HG03060 (cell line): ENCODE measurements at regions not wholly inside any gene's neighbourhood (a gene's known extent, or its start where the extent isn't known, plus 50 kb on each side); places are given as distances from the start of the nearest gene placed in this dataset.

Source experiments
- ATAC-seq: cut with Tn5 transposase; IDR thresholded peaks from one replicate; pipeline ENCODE4 v1.9.1; 2021; ENCODE audit warnings: low read depth, moderate number of reproducible peaks; ENCODE audit not compliant: unreplicated experiment

- no peak for ATAC-seq
Observed at GRCh38 chr2:16323551-16324543, 341.8 kb downstream of the CYRIA start.

GRCh38 chr2:16323126-16323520, 342.5 kb downstream of the CYRIA start:
- ATAC-seq: no peak

GRCh38 chr2:16322308-16323125, 343.1 kb downstream of the CYRIA start:
- no peak for ATAC-seq

- ATAC-seq: no peak
Observed at GRCh38 chr2:16321872-16322271, 343.8 kb downstream of the CYRIA start.

- no peak for ATAC-seq
Observed at GRCh38 chr2:16321256-16321655, 344.4 kb downstream of the CYRIA start.

- no peak for ATAC-seq
Observed at GRCh38 chr2:16320716-16321115, 344.9 kb downstream of the CYRIA start.

- ATAC-seq: no peak
Observed at GRCh38 chr2:16319551-16320121, 346.0 kb downstream of the CYRIA start.

GRCh38 chr2:16318474-16319195, 347.0 kb downstream of the CYRIA start:
- ATAC-seq: no peak

GRCh38 chr2:16318051-16318450, 347.6 kb downstream of the CYRIA start:
- ATAC-seq: no peak

- no peak for ATAC-seq
Observed at GRCh38 chr2:16317211-16317830, 348.3 kb downstream of the CYRIA start.

GRCh38 chr2:16316456-16317210, 349.0 kb downstream of the CYRIA start:
- no peak for ATAC-seq

- no peak for ATAC-seq
Observed at GRCh38 chr2:16315908-16316307, 349.7 kb downstream of the CYRIA start.

GRCh38 chr2:16315458-16315835, 350.2 kb downstream of the CYRIA start:
- no peak for ATAC-seq

- no peak for ATAC-seq
Observed at GRCh38 chr2:16314691-16315457, 350.8 kb downstream of the CYRIA start.

- no peak for ATAC-seq
Observed at GRCh38 chr2:16314001-16314400, 351.6 kb downstream of the CYRIA start.

- no peak for ATAC-seq
Observed at GRCh38 chr2:16313235-16313975, 352.2 kb downstream of the CYRIA start.

GRCh38 chr2:16312771-16313170, 352.9 kb downstream of the CYRIA start:
- no peak for ATAC-seq
